ENCODE measurements at regions not wholly inside any gene's neighbourhood (a gene's known extent, or its start where the extent isn't known, plus 50 kb on each side); places are given as distances from the start of the nearest gene placed in this dataset.

GRCh38 chr11:88404391-88404790 lies 66.9 kb upstream of the CTSC start:
- Histone ChIP-seq H4K91ac (ENCODE audit: insufficient read length, low read depth, low read length) (no peak overlapping the region), H2BK20ac (ENCODE audit: low read depth, low read length, poor library complexity, severe bottlenecking) (no peak overlapping the region), H3K56ac (ENCODE audit: insufficient read length, low read depth, low read length) (no peak overlapping the region), H3K14ac (ENCODE audit: insufficient read depth, low read length) (no peak overlapping the region), H2BK12ac (ENCODE audit: insufficient read length, low read depth, low read length) (no peak overlapping the region), H4K5ac (ENCODE audit: insufficient read length, low read depth, low read length) (no peak overlapping the region), H3K9ac (ENCODE audit: extremely low read depth, insufficient read length, low read length) (no peak overlapping the region), H3K23me2 (ENCODE audit: insufficient read length, low read depth, low read length, poor library complexity, severe bottlenecking) (no peaks in the 10 kb centered on the region), H3K4ac (ENCODE audit: low read depth, low read length) (no peak overlapping the region), H4K20me1 (ENCODE audit: control insufficient read depth, insufficient read depth, insufficient read length) (no peaks in the 10 kb centered on the region), H3K79me1 (ENCODE audit: insufficient read depth, low read depth, low read length, poor library complexity, severe bottlenecking) (no peaks in the 10 kb centered on the region), H2BK5ac (ENCODE audit: insufficient read length, low read length) (no peak overlapping the region), H3K18ac (ENCODE audit: insufficient read length, low read depth, low read length) (no peak overlapping the region), H3K27me3 (ENCODE audit: insufficient read depth, low read length) (no peaks in the 10 kb centered on the region), H2AFZ (ENCODE audit: low read length) (no peak overlapping the region), H3K23ac (ENCODE audit: insufficient read length, low read depth, low read length) (no peak overlapping the region), H3K4me1 (ENCODE audit: insufficient read depth, low read length) (no peaks in the 10 kb centered on the region), H3K4me2 (ENCODE audit: insufficient read depth, insufficient read length, low read length) (no peak overlapping the region), H4K8ac (replicated peaks; ENCODE audit: insufficient read length, low read depth, low read length) (no peak overlapping the region), H3K9me3 (ENCODE audit: control insufficient read depth, low read depth, low read length) (no peaks in the 10 kb centered on the region), H2AK5ac (ENCODE audit: insufficient read length, low read length) (no peak overlapping the region), H3K79me2 (ENCODE audit: insufficient read depth, low read length) (no peaks in the 10 kb centered on the region), H2BK120ac (ENCODE audit: low read depth, low read length, poor library complexity, severe bottlenecking) (no peak overlapping the region), H3K27ac (ENCODE audit: insufficient read length, low read depth, low read length) (no peak overlapping the region), H3T11ph (ENCODE audit: low read length) (no peak overlapping the region), H2BK15ac (ENCODE audit: low read depth, low read length) (no peak overlapping the region)
- WGBS (ENCODE audit: extremely low coverage, insufficient read length, low lambda C conversion rate): no CpG with 5 or more reads among the region's 2 CpGs
- DNase-seq: no peak
- Mint-ChIP-seq H3K27me3 (ENCODE audit: low read depth) (no peaks in the 10 kb centered on the region), H3K36me3 (ENCODE audit: insufficient read depth in 1 of 3, low read depth in 3 of 3) (no peaks in the 10 kb centered on the region), H3K27ac (no peak overlapping the region; a peak in 1 of 7 replicates), H3K9me3 (no peaks in the 10 kb centered on the region), H3K4me1 (peaks cover 4% of the 10 kb centered on the region in 2 experiments), H3K4me3 (no peak overlapping the region)
- no peak for TF ChIP-seq CTCF (conservative IDR thresholded peaks at IDR 0.05)
